Fibroblast of lung (primary cell): ENCODE measurements at regions not wholly inside any gene's neighbourhood (a gene's known extent, or its start where the extent isn't known, plus 50 kb on each side); places are given as distances from the start of the nearest gene placed in this dataset.

Experiments used
- DNase-seq, 2 donors: peaks; one replicate each; pipeline versions ENCODE4 v3.0.0 to v3.0.0-alpha.2; 2010; ENCODE audit warnings: low read depth in 2 of 2
- H2AFZ ChIP-seq: 2 replicates; pipeline ENCODE4 v1.5.1; 2012; ENCODE audit warnings: low read length, control low read depth, inconsistent platforms
- H3K27ac ChIP-seq: 2 replicates; pipeline ENCODE4 v1.5.1; 2011; ENCODE audit warnings: low read length, control low read depth; ENCODE audit not compliant: insufficient read depth
- H3K27me3 ChIP-seq: 2 replicates; pipeline ENCODE4 v1.5.1; 2011; ENCODE audit warnings: mild to moderate bottlenecking, low read length; ENCODE audit not compliant: control insufficient read depth, insufficient read depth
- H3K36me3 ChIP-seq: 2 replicates; pipeline ENCODE4 v1.5.1; 2011; ENCODE audit warnings: low read length; ENCODE audit not compliant: control insufficient read depth, insufficient read depth
- H3K4me1 ChIP-seq: 2 replicates; pipeline ENCODE4 v1.5.1; 2011; ENCODE audit warnings: low read length; ENCODE audit not compliant: control insufficient read depth, insufficient read depth; ENCODE audit errors: extremely low read depth
- H3K4me2 ChIP-seq: 2 replicates; pipeline ENCODE4 v1.5.1; 2011; ENCODE audit warnings: low read length, control low read depth; ENCODE audit not compliant: insufficient read depth; ENCODE audit errors: extremely low read depth
- H3K4me3 ChIP-seq, 4 experiments: fragments of 200-600 bp in 1 of 4; sonication (generic) in 1 of 4; replicated peaks in 1 of 4; 2 replicates each; pipeline ENCODE4 v1.5.1; 2011 to 2016; ENCODE audit warnings: low read length in 4 of 4, low read depth in 3 of 4, mild to moderate bottlenecking in 3 of 4, control low read depth in 2 of 4, inconsistent platforms in 1 of 4, mixed read lengths in 1 of 4; ENCODE audit not compliant: insufficient read depth in 1 of 4; ENCODE audit errors: control extremely low read depth in 1 of 4
- H3K79me2 ChIP-seq: 2 replicates; pipeline ENCODE4 v1.5.1; 2012; ENCODE audit warnings: mild to moderate bottlenecking, low read length, inconsistent platforms; ENCODE audit not compliant: control insufficient read depth, insufficient read depth
- H3K9ac ChIP-seq: 2 replicates; pipeline ENCODE4 v1.5.1; 2011; ENCODE audit warnings: mild to moderate bottlenecking, low read length, control low read depth; ENCODE audit not compliant: insufficient read depth
- H3K9me3 ChIP-seq: 2 replicates; pipeline ENCODE4 v1.5.1; 2012; ENCODE audit warnings: low read depth, low read length; ENCODE audit not compliant: control insufficient read depth, insufficient read depth
- H4K20me1 ChIP-seq: 2 replicates; pipeline ENCODE4 v1.5.1; 2011; ENCODE audit warnings: low read length; ENCODE audit not compliant: control insufficient read depth, insufficient read depth; ENCODE audit errors: extremely low read depth
- EZH2 ChIP-seq: IDR thresholded peaks from 2 replicates; pipeline ENCODE4 v1.5.1; 2012; ENCODE audit warnings: low read length, control low read depth, mild to moderate bottlenecking; ENCODE audit errors: missing control alignments
- TF ChIP-seq, protein P1 (sequence below), 2 donors: IDR thresholded peaks in 1 of 2; conservative IDR thresholded peaks in 1 of 2; 1 replicate in 1 of 2; 2 replicates in 1 of 2; pipeline ENCODE4 v1.5.1; 2011 to 2012; ENCODE audit warnings: low read length in 2 of 2, control low read depth in 1 of 2, inconsistent platforms in 1 of 2, low read depth in 1 of 2, mild to moderate bottlenecking in 1 of 2

DNA sequence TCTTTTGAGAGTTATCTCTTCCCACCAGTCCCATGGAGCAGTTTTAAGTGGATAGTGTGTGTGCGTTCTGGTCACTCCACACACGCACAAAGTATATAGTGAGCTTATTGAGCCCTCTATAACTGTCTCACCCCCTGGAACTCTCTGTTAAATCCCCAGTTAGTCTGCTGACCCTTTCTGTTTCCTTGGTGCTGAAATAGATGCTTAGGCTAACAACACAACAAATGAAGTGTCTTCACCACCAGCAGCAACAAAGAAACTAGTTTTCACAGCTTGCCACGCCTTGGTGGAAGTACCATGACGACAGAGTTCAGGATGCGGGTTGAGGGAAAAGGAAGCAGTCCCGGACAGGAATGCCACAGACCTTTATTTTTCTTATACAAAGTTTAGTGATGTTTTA lies 203.5 kb upstream of the TMEFF2 start:
- H3K9me3 ChIP-seq = no peaks in the 10 kb centered on the region
- no peaks in the 10 kb centered on the region for H4K20me1 ChIP-seq
- no peak overlapping the region for H3K9ac ChIP-seq
- no peak overlapping the region for H3K4me2 ChIP-seq
- no peaks in the 10 kb centered on the region for H3K27me3 ChIP-seq
- TF ChIP-seq, protein P1, sequence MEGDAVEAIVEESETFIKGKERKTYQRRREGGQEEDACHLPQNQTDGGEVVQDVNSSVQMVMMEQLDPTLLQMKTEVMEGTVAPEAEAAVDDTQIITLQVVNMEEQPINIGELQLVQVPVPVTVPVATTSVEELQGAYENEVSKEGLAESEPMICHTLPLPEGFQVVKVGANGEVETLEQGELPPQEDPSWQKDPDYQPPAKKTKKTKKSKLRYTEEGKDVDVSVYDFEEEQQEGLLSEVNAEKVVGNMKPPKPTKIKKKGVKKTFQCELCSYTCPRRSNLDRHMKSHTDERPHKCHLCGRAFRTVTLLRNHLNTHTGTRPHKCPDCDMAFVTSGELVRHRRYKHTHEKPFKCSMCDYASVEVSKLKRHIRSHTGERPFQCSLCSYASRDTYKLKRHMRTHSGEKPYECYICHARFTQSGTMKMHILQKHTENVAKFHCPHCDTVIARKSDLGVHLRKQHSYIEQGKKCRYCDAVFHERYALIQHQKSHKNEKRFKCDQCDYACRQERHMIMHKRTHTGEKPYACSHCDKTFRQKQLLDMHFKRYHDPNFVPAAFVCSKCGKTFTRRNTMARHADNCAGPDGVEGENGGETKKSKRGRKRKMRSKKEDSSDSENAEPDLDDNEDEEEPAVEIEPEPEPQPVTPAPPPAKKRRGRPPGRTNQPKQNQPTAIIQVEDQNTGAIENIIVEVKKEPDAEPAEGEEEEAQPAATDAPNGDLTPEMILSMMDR (conservative IDR thresholded peaks at IDR 0.05 in 1 of 2, IDR thresholded peaks at IDR 0.05 in 1 of 2; ENCODE audit: low read depth in 1 of 2, low read length in 2 of 2) = no peak
- TF ChIP-seq EZH2 = no peak
- no peaks in the 10 kb centered on the region for H3K79me2 ChIP-seq
- H3K27ac ChIP-seq = no peak overlapping the region
- no peaks in the 10 kb centered on the region for H3K4me1 ChIP-seq
- DNase-seq = no peak
- H3K36me3 ChIP-seq = no peaks in the 10 kb centered on the region
- no peak overlapping the region for H2AFZ ChIP-seq
- no peak overlapping the region for H3K4me3 ChIP-seq

DNA sequence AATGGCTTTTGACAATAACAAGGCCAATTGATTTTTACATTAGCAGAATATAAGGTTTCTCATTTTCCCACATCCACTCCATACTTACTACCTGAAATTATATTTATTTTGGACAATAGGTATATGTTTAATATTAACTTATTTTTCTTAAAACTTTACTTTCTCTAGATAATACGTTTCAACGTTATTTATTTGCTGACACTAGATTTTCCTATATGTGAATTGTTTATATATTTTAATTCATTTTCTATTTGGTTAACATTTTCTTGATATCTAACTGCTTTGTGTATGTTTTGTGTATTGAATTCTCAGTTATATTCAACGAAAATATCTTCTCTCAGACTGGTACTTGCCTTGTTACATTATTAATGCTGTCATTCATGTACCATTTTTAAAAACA lies 199.9 kb upstream of the TMEFF2 start:
- H3K4me3 ChIP-seq = no peak overlapping the region
- H3K9me3 ChIP-seq = no peaks in the 10 kb centered on the region
- DNase-seq = no peak
- H3K79me2 ChIP-seq = no peaks in the 10 kb centered on the region
- TF ChIP-seq EZH2 = no peak
- TF ChIP-seq, protein P1 (conservative IDR thresholded peaks at IDR 0.05 in 1 of 2, IDR thresholded peaks at IDR 0.05 in 1 of 2; ENCODE audit: low read depth in 1 of 2, low read length in 2 of 2) = no peak
- H3K4me1 ChIP-seq = no peaks in the 10 kb centered on the region
- H3K9ac ChIP-seq = no peak overlapping the region
- H3K27me3 ChIP-seq = no peaks in the 10 kb centered on the region
- no peaks in the 10 kb centered on the region for H4K20me1 ChIP-seq
- no peak overlapping the region for H3K27ac ChIP-seq
- H3K4me2 ChIP-seq = no peak overlapping the region
- no peak overlapping the region for H2AFZ ChIP-seq
- H3K36me3 ChIP-seq = no peaks in the 10 kb centered on the region

DNA sequence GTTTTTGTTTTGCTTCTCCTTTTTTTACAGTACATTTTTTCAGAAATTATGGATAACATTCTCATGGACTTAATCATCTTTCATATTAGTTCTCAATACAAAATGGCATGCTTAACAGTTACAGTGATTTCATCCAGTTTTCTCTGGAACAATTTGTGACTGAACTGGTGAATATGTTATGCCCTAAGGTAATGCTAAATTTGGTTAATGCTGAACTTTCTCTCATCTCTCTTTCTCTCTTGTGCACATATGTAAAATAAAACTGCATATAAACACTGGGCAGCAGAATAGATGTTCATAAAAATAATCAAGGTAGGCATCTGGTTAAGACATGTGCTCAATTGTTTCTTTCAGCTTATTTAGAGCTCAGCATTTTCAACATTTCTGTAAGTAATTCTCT lies 196.3 kb upstream of the TMEFF2 start:
- no peak for DNase-seq

More for the DNA sequence above, 196.3 kb upstream of the TMEFF2 start:
- no peak overlapping the region for H2AFZ ChIP-seq
- H3K9ac ChIP-seq = no peak overlapping the region
- H4K20me1 ChIP-seq = no peaks in the 10 kb centered on the region
- H3K27me3 ChIP-seq = no peaks in the 10 kb centered on the region
- TF ChIP-seq, protein P1 (conservative IDR thresholded peaks at IDR 0.05 in 1 of 2, IDR thresholded peaks at IDR 0.05 in 1 of 2; ENCODE audit: low read depth in 1 of 2, low read length in 2 of 2) = no peak
- TF ChIP-seq EZH2 = no peak
- H3K27ac ChIP-seq = no peak overlapping the region
- no peaks in the 10 kb centered on the region for H3K36me3 ChIP-seq
- H3K4me1 ChIP-seq = no peaks in the 10 kb centered on the region
- no peak overlapping the region for H3K4me3 ChIP-seq
- H3K4me2 ChIP-seq = no peak overlapping the region
- no peaks in the 10 kb centered on the region for H3K79me2 ChIP-seq
- H3K9me3 ChIP-seq = no peaks in the 10 kb centered on the region
